Hindlimb muscle (tissue), 1 donor: ENCODE measurements at regions not wholly inside any gene's neighbourhood (a gene's known extent, or its start where the extent isn't known, plus 50 kb on each side); places are given as distances from the start of the nearest gene placed in this dataset.
"Not testable (repeated sequence)": the region's sequence is repeated elsewhere in the genome, so short reads cannot be mapped to it uniquely, and the experiment has no call there.

Experiments
- DNase-seq: peaks from one replicate; pipeline ENCODE4 v3.0.0-alpha.2; 2013

GRCh38 chrX:135632353-135632752 lies 81.1 kb upstream of the CT45A1 start:
- peak; percentile 11 for DNase-seq

- no peak for DNase-seq
Measured at GRCh38 chrX:135639066-135639780, 74.2 kb upstream of the CT45A1 start.

GRCh38 chrX:135643916-135644315 lies 69.5 kb upstream of the CT45A1 start:
- no peak for DNase-seq

GRCh38 chrX:135644624-135645023 lies 68.8 kb upstream of the CT45A1 start:
- DNase-seq, result no peak

- no peak for DNase-seq
Measured at GRCh38 chrX:135649029-135649428, 64.4 kb upstream of the CT45A1 start.

- no peak for DNase-seq
Measured at GRCh38 chrX:135649561-135649960, 63.9 kb upstream of the CT45A1 start.

- no peak for DNase-seq
Measured at GRCh38 chrX:135651647-135652295, 61.7 kb upstream of the CT45A1 start.

GRCh38 chrX:135652602-135653001 lies 60.8 kb upstream of the CT45A1 start:
- DNase-seq, result no peak

GRCh38 chrX:135657952-135658654 lies 55.3 kb upstream of the CT45A1 start:
- not testable (repeated sequence) for DNase-seq
